Hematopoietic multipotent progenitor cell treated with erythropoietin and hydrocortisone succinate and interleukin-3 and kit ligand, for 15 days (in vitro differentiated cells): ENCODE measurements at regions not wholly inside any gene's neighbourhood (a gene's known extent, or its start where the extent isn't known, plus 50 kb on each side); places are given as distances from the start of the nearest gene placed in this dataset.
"Not testable (repeated sequence)": the region's sequence is repeated elsewhere in the genome, so short reads cannot be mapped to it uniquely, and the experiment has no call there.

ENCODE experiments used
- DNase-seq: peaks from one replicate; pipeline ENCODE4 v3.0.0-alpha.2; 2015; ENCODE audit warnings: low spot score

- not testable (repeated sequence) for DNase-seq
Measured at GRCh38 chr9:97248252-97248651, 59.2 kb upstream of the CCDC180 start.

- DNase-seq, result no peak
Measured at GRCh38 chr9:97243606-97244005, 63.9 kb upstream of the CCDC180 start.

GRCh38 chr9:97241430-97241829, 66.0 kb upstream of the CCDC180 start:
- not testable (repeated sequence) for DNase-seq

- DNase-seq, result peak; percentile 63
Measured at GRCh38 chr9:97237951-97238889, 69.2 kb upstream of the CCDC180 start.

- no peak for DNase-seq
Measured at GRCh38 chr9:97237311-97237786, 70.1 kb upstream of the CCDC180 start.

- DNase-seq, result not testable (repeated sequence)
Measured at GRCh38 chr9:97233009-97233400, 74.5 kb upstream of the CCDC180 start.

- DNase-seq, result not testable (repeated sequence)
Measured at GRCh38 chr9:97232060-97233008, 75.1 kb upstream of the CCDC180 start.

GRCh38 chr9:97222393-97222792, 85.1 kb upstream of the CCDC180 start:
- DNase-seq, result not testable (repeated sequence)

- DNase-seq, result not testable (repeated sequence)
Measured at GRCh38 chr9:97221478-97222355, 85.7 kb upstream of the CCDC180 start.

- DNase-seq, result no peak
Measured at GRCh38 chr9:97220894-97221477, 86.5 kb upstream of the CCDC180 start.

GRCh38 chr9:97220396-97220795, 87.1 kb upstream of the CCDC180 start:
- not testable (repeated sequence) for DNase-seq

GRCh38 chr9:97219443-97220140, 87.9 kb upstream of the CCDC180 start:
- not testable (repeated sequence) for DNase-seq

- DNase-seq, result not testable (repeated sequence)
Measured at GRCh38 chr9:97215127-97215526, 92.3 kb upstream of the CCDC180 start.

- DNase-seq, result not testable (repeated sequence)
Measured at GRCh38 chr9:97214556-97214955, 92.9 kb upstream of the CCDC180 start.

GRCh38 chr9:97199683-97200082, 107.8 kb upstream of the CCDC180 start:
- not testable (repeated sequence) for DNase-seq

GRCh38 chr9:97193767-97194166, 113.7 kb upstream of the CCDC180 start:
- not testable (repeated sequence) for DNase-seq

- DNase-seq, result no peak
Measured at GRCh38 chr9:97188545-97188944, 118.9 kb upstream of the CCDC180 start.

- DNase-seq, result not testable (repeated sequence)
Measured at GRCh38 chr9:97187706-97188105, 119.8 kb upstream of the CCDC180 start.

GRCh38 chr9:97186493-97186892, 121.0 kb upstream of the CCDC180 start:
- no peak for DNase-seq

- not testable (repeated sequence) for DNase-seq
Measured at GRCh38 chr9:97182532-97182931, 124.9 kb upstream of the CCDC180 start.
